ACC112 (cell line): ENCODE measurements at regions not wholly inside any gene's neighbourhood (a gene's known extent, or its start where the extent isn't known, plus 50 kb on each side); places are given as distances from the start of the nearest gene placed in this dataset.

Experiments
- H2AFZ ChIP-seq: fragments of 200-600 bp; sonication (generic); one replicate; pipeline ENCODE4 v1.6.0; 2017; ENCODE audit warnings: antibody characterized with exemption, low read length; ENCODE audit not compliant: unreplicated experiment
- H3K27ac ChIP-seq: fragments of 200-600 bp; sonication (generic); 2 replicates; pipeline ENCODE4 v1.5.1; 2014; ENCODE audit warnings: low read depth, mild to moderate bottlenecking, antibody characterized with exemption, low read length, moderate library complexity
- H3K27me3 ChIP-seq: fragments of 200-600 bp; sonication (generic); 2 replicates; pipeline ENCODE4 v1.6.1; 2014; ENCODE audit warnings: mild to moderate bottlenecking, antibody characterized with exemption, low read length, moderate library complexity, mixed read lengths; ENCODE audit not compliant: insufficient read depth
- H3K36me3 ChIP-seq: fragments of 200-600 bp; sonication (generic); 2 replicates; pipeline ENCODE4 v1.6.1; 2016; ENCODE audit warnings: mild to moderate bottlenecking, antibody characterized with exemption, low read length, moderate library complexity, mixed read lengths; ENCODE audit not compliant: insufficient read depth
- H3K4me1 ChIP-seq: fragments of 200-600 bp; sonication (generic); one replicate; pipeline ENCODE4 v1.6.1; 2016; ENCODE audit warnings: low read length, mixed read lengths; ENCODE audit not compliant: insufficient read depth, unreplicated experiment, control insufficient read depth
- H3K4me3 ChIP-seq: fragments of 200-600 bp; sonication (generic); 2 replicates; pipeline ENCODE4 v1.5.1; 2014; ENCODE audit warnings: mild to moderate bottlenecking, low read depth, low read length
- H3K79me2 ChIP-seq: fragments of 200-600 bp; sonication (generic); one replicate; pipeline ENCODE4 v1.6.0; 2016; ENCODE audit warnings: low read length; ENCODE audit not compliant: control insufficient read depth, unreplicated experiment, insufficient read depth

- Histone ChIP-seq H2AFZ (no peak overlapping the region), H3K27me3 (peaks cover 30% of the 10 kb centered on the region), H3K36me3 (no peaks in the 10 kb centered on the region), H3K4me1 (peaks cover 4% of the 10 kb centered on the region), H3K79me2 (no peaks in the 10 kb centered on the region), H3K4me3 (no peak overlapping the region), H3K27ac (no peak overlapping the region)
Measured at GRCh38 chr5:68953231-68953874, 140.5 kb upstream of the SLC30A5 start.

GRCh38 chr5:68953875-68954617, 139.8 kb upstream of the SLC30A5 start:
- H3K4me3 ChIP-seq = no peak overlapping the region
- H3K27me3 ChIP-seq = peaks cover 23% of the 10 kb centered on the region
- no peaks in the 10 kb centered on the region for H3K36me3 ChIP-seq
- peaks cover 4% of the 10 kb centered on the region for H3K4me1 ChIP-seq
- no peaks in the 10 kb centered on the region for H3K79me2 ChIP-seq
- H2AFZ ChIP-seq = no peak overlapping the region
- no peak overlapping the region for H3K27ac ChIP-seq

- no peak overlapping the region for H3K4me3 ChIP-seq
- no peak overlapping the region for H3K27ac ChIP-seq
- peaks cover 4% of the 10 kb centered on the region for H3K4me1 ChIP-seq
- no peaks in the 10 kb centered on the region for H3K36me3 ChIP-seq
- peaks cover 18% of the 10 kb centered on the region for H3K27me3 ChIP-seq
- no peaks in the 10 kb centered on the region for H3K79me2 ChIP-seq
- H2AFZ ChIP-seq = no peak overlapping the region
Measured at GRCh38 chr5:68954618-68954910, 139.2 kb upstream of the SLC30A5 start.

- Histone ChIP-seq H3K27me3 (no peaks in the 10 kb centered on the region), H2AFZ (no peak overlapping the region), H3K79me2 (no peaks in the 10 kb centered on the region), H3K4me1 (peaks cover 4% of the 10 kb centered on the region), H3K36me3 (no peaks in the 10 kb centered on the region), H3K27ac (no peak overlapping the region), H3K4me3 (no peak overlapping the region)
Measured at GRCh38 chr5:68957591-68957990, 136.2 kb upstream of the SLC30A5 start.

- Histone ChIP-seq H3K4me1 (peaks cover 2% of the 10 kb centered on the region), H3K36me3 (no peaks in the 10 kb centered on the region), H3K4me3 (no peak overlapping the region), H3K27ac (no peak overlapping the region), H3K27me3 (no peaks in the 10 kb centered on the region), H3K79me2 (no peaks in the 10 kb centered on the region), H2AFZ (no peak overlapping the region)
Measured at GRCh38 chr5:68958428-68958827, 135.4 kb upstream of the SLC30A5 start.

GRCh38 chr5:68960456-68960855, 133.4 kb upstream of the SLC30A5 start:
- Histone ChIP-seq H3K27ac (no peak overlapping the region), H3K4me1 (no peaks in the 10 kb centered on the region), H3K4me3 (no peak overlapping the region), H2AFZ (no peak overlapping the region), H3K27me3 (no peaks in the 10 kb centered on the region), H3K36me3 (no peaks in the 10 kb centered on the region), H3K79me2 (no peaks in the 10 kb centered on the region)

- Histone ChIP-seq H3K79me2 (no peaks in the 10 kb centered on the region), H3K4me3 (no peak overlapping the region), H3K27ac (no peak overlapping the region), H3K4me1 (no peaks in the 10 kb centered on the region), H2AFZ (no peak overlapping the region), H3K27me3 (no peaks in the 10 kb centered on the region), H3K36me3 (no peaks in the 10 kb centered on the region)
Measured at GRCh38 chr5:68960961-68961360, 132.9 kb upstream of the SLC30A5 start.

GRCh38 chr5:68961762-68962161, 132.1 kb upstream of the SLC30A5 start:
- H3K36me3 ChIP-seq = no peaks in the 10 kb centered on the region
- H3K27ac ChIP-seq = no peak overlapping the region
- no peaks in the 10 kb centered on the region for H3K4me1 ChIP-seq
- H3K4me3 ChIP-seq = no peak overlapping the region
- H3K27me3 ChIP-seq = no peaks in the 10 kb centered on the region
- H3K79me2 ChIP-seq = no peaks in the 10 kb centered on the region
- no peak overlapping the region for H2AFZ ChIP-seq

- Histone ChIP-seq H3K36me3 (no peaks in the 10 kb centered on the region), H3K4me1 (no peaks in the 10 kb centered on the region), H2AFZ (no peak overlapping the region), H3K27ac (no peak overlapping the region), H3K4me3 (no peak overlapping the region), H3K27me3 (no peaks in the 10 kb centered on the region), H3K79me2 (no peaks in the 10 kb centered on the region)
Measured at GRCh38 chr5:68962757-68963484, 130.9 kb upstream of the SLC30A5 start.

GRCh38 chr5:68964679-68965078, 129.1 kb upstream of the SLC30A5 start:
- Histone ChIP-seq H2AFZ (no peak overlapping the region), H3K36me3 (no peaks in the 10 kb centered on the region), H3K4me3 (no peak overlapping the region), H3K79me2 (no peaks in the 10 kb centered on the region), H3K4me1 (no peaks in the 10 kb centered on the region), H3K27ac (no peak overlapping the region), H3K27me3 (0 out of 2 replicates have a peak, but pooled peaks cover 6% of the 10 kb centered on the region)

GRCh38 chr5:68965926-68966325, 127.9 kb upstream of the SLC30A5 start:
- peaks cover 16% of the 10 kb centered on the region for H3K27me3 ChIP-seq

More at GRCh38 chr5:68965926-68966325, 127.9 kb upstream of the SLC30A5 start:
- no peak overlapping the region for H3K4me3 ChIP-seq
- no peaks in the 10 kb centered on the region for H3K36me3 ChIP-seq
- H2AFZ ChIP-seq = no peak overlapping the region
- no peak overlapping the region for H3K27ac ChIP-seq
- no peaks in the 10 kb centered on the region for H3K4me1 ChIP-seq
- H3K79me2 ChIP-seq = no peaks in the 10 kb centered on the region
